ENCODE measurements at regions not wholly inside any gene's neighbourhood (a gene's known extent, or its start where the extent isn't known, plus 50 kb on each side); places are given as distances from the start of the nearest gene placed in this dataset.

DNA sequence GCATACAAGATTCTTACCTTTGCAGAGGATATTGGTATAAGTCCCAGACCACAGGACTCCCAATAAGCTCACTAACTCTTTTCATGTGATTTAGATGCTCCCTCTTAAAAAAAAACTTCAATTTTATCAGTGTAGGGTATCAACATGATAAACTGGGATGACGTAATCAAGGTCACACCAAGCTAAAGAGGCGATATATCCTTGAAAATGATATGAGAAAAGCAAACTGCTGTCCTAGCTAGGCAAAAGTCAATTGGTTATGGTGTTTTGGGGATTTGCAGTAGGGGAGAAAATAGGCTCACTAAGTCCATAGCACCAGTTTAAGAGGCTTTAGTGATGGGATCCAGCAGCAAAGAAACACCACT lies 354.4 kb downstream of the DIRAS2 start:
- no peaks in the 10 kb centered on the region for H3K9me3 ChIP-seq
- TF ChIP-seq, protein P1, sequence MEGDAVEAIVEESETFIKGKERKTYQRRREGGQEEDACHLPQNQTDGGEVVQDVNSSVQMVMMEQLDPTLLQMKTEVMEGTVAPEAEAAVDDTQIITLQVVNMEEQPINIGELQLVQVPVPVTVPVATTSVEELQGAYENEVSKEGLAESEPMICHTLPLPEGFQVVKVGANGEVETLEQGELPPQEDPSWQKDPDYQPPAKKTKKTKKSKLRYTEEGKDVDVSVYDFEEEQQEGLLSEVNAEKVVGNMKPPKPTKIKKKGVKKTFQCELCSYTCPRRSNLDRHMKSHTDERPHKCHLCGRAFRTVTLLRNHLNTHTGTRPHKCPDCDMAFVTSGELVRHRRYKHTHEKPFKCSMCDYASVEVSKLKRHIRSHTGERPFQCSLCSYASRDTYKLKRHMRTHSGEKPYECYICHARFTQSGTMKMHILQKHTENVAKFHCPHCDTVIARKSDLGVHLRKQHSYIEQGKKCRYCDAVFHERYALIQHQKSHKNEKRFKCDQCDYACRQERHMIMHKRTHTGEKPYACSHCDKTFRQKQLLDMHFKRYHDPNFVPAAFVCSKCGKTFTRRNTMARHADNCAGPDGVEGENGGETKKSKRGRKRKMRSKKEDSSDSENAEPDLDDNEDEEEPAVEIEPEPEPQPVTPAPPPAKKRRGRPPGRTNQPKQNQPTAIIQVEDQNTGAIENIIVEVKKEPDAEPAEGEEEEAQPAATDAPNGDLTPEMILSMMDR (IDR thresholded peaks at IDR 0.05; ENCODE audit: low read depth, low read length) = no peak
- H3K4me1 ChIP-seq = no peaks in the 10 kb centered on the region
- no peaks in the 10 kb centered on the region for H3K36me3 ChIP-seq
- H3K4me3 ChIP-seq (ENCODE audit: low read depth, low read length) = no peak overlapping the region
- no peak for DNase-seq
- H3K27me3 ChIP-seq = no peaks in the 10 kb centered on the region

DNA sequence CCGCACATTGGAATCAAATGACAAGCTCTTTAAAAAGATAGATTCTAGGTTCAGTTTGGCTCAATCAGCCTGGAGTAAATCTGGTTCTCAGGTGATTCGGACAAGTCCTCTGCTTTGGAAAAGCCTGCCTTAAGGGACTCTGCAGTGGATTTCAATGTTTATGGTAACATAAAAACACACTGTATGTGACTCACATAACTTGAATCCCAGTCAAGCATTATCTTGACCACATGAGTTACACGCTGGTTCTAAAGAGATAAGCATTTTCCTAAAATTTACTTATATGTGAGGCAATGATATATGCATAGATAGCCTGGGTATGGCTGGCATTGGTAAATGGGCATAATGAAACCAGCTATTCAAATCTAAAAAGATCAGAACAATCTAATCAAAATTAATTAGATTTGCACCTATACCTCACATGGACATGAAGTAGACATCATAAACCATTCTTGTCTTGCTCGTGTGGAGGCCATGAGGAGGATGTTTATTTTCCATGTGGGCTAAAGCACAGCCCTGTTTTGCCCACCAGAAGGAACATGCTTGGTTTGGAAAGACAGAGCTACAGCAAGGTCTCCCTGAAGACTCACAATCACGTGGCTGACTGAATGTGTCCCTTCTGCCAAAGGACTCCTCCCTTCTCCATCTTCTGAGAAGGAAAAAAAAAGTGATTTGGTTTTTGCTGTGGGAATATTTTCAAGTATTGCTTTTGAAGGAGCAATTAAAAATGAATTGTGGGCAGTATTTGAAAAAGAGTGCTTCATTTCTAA lies 351.7 kb downstream of the DIRAS2 start:
- DNase-seq = no peak
- H3K9me3 ChIP-seq = no peaks in the 10 kb centered on the region
- no peak overlapping the region for H3K4me3 ChIP-seq (ENCODE audit: low read depth, low read length)
- no peaks in the 10 kb centered on the region; the same call in 1 of the 2 replicates for H3K27me3 ChIP-seq
- H3K4me1 ChIP-seq = no peaks in the 10 kb centered on the region
- no peaks in the 10 kb centered on the region for H3K36me3 ChIP-seq
- TF ChIP-seq, protein P1 (IDR thresholded peaks at IDR 0.05; ENCODE audit: low read depth, low read length) = no peak

DNA sequence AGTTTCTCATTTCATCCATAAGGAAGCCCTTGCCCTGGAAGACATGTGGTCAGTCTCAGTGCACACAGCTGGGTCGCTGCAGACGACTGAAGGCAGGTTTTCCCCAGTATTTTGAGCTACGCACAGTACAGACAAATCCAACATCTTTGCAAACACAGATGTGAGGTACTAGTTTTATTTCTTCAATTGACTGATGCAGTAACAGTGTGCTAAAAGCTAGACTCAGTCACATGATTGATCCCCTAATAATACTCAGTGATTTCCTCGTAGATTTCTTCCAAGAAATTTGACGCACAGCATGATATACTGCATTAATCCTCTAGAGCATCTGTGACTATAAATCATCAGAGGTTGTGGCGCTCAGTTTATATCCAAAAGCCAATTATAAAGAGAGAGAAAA lies 346.1 kb downstream of the DIRAS2 start:
- H3K36me3 ChIP-seq = no peaks in the 10 kb centered on the region
- TF ChIP-seq, protein P1 (IDR thresholded peaks at IDR 0.05; ENCODE audit: low read depth, low read length) = no peak
- DNase-seq = no peak
- no peaks in the 10 kb centered on the region for H3K9me3 ChIP-seq
- peaks cover 7% of the 10 kb centered on the region; the same call in 1 of the 2 replicates for H3K27me3 ChIP-seq
- H3K4me1 ChIP-seq = peaks cover 3% of the 10 kb centered on the region; the same call in 1 of the 2 replicates
- H3K4me3 ChIP-seq (ENCODE audit: low read depth, low read length) = no peak overlapping the region

DNA sequence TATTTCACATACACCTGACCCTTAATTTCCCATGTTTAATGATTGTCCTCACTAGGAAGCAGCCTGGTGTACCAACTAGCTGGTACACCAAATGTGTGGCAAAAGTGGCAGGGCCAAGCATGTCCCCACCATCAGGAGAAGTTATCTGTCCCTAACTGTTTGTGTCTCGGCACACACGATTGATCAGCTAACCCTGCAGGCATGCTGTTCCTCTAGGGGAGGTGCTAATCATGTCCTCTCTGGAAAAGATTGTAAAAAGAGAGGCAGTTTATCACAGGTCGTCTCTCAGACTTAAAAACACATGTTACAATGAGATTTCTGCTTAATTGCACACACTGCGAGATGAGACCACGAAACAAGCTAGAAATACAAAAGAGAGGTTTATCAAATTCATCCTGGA lies 342.7 kb downstream of the DIRAS2 start:
- Histone ChIP-seq H3K9me3 (no peaks in the 10 kb centered on the region), H3K4me1 (peaks cover 3% of the 10 kb centered on the region; the same call in 1 of the 2 replicates), H3K27me3 (peaks cover 7% of the 10 kb centered on the region; the same call in 1 of the 2 replicates), H3K4me3 (ENCODE audit: low read depth, low read length) (no peak overlapping the region), H3K36me3 (no peaks in the 10 kb centered on the region)
- TF ChIP-seq, protein P1 (IDR thresholded peaks at IDR 0.05; ENCODE audit: low read depth, low read length) = no peak
- no peak for DNase-seq

- H3K4me3 ChIP-seq (ENCODE audit: low read depth, low read length) = no peak overlapping the region
These were observed 341.9 kb downstream of the DIRAS2 start for GRCh38 chr9:90300611-90301276.

More at GRCh38 chr9:90300611-90301276, 341.9 kb downstream of the DIRAS2 start:
- no peak for DNase-seq
- no peaks in the 10 kb centered on the region for H3K9me3 ChIP-seq
- H3K4me1 ChIP-seq = peaks cover 3% of the 10 kb centered on the region; the same call in 1 of the 2 replicates
- H3K36me3 ChIP-seq = no peaks in the 10 kb centered on the region
- TF ChIP-seq, protein P1 (IDR thresholded peaks at IDR 0.05; ENCODE audit: low read depth, low read length) = no peak
- H3K27me3 ChIP-seq = peaks cover 7% of the 10 kb centered on the region; the same call in 1 of the 2 replicates
